ENCODE measurements at regions not wholly inside any gene's neighbourhood (a gene's known extent, or its start where the extent isn't known, plus 50 kb on each side); places are given as distances from the start of the nearest gene placed in this dataset.

DNA sequence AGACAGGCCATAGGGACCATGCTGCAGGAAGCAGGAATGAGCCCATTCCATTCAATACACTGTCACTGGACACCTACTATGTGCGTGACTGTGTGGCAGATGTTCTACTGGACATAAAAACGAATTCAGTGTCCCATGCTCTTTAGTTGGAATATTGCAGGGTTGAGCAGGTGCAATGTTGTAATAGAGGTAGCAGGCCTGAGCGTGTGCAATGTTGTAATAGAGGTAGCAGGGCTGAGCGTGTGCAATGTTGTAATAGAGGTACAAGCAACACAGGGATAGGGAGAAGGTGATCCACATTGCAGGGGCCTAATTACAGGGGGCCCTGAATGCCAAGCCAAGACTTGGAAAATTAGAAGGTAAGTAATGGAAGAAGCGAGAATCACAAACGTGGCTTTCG lies 261.4 kb upstream of the HES1 start:
- Mint-ChIP-seq H3K4me1 (peaks cover 54% of the 10 kb centered on the region), H3K4me3 (no peak overlapping the region), H3K27me3 (ENCODE audit: low read depth) (peaks cover 15% of the 10 kb centered on the region), H3K36me3 (ENCODE audit: low read depth) (no peaks in the 10 kb centered on the region), H3K9me3 (no peaks in the 10 kb centered on the region), H3K27ac (ENCODE audit: unreplicated experiment) (no peak overlapping the region)
- DNase-seq (ENCODE audit: low read depth, low spot score): no peak
- no peak for TF ChIP-seq CTCF (conservative IDR thresholded peaks at IDR 0.05)

DNA sequence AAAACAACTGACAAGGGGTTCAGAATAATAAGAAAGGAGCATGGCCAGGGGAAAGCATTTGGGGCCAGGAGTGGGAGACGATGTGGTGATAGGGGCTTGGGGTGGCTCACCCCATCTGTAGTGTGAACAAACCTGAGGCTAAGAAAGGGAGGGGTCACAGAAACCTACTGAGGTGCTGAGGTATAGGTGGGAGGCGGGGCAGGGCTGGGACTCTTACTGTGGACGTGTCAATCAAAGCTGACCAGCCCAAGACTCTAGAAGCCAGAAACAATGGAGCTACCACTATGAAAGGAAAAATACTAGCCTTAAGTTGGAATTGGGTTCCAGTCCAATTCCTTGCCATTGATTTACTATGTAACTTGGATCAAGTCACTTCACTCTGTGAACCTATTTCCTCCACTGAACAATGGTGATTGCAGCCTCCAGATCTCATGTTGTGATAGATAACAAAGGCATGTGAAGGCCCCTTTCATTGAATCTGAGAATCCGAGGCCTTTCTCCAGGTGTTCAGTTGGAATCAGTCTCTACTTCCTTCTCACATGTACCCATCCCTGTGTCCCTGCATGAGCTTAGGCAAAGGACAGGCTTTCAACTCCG lies 260.9 kb upstream of the HES1 start:
- DNase-seq (ENCODE audit: low read depth, low spot score): no peak
- Mint-ChIP-seq H3K4me3 (no peak overlapping the region), H3K27ac (ENCODE audit: unreplicated experiment) (no peak overlapping the region), H3K9me3 (no peaks in the 10 kb centered on the region), H3K27me3 (ENCODE audit: low read depth) (peaks cover 16% of the 10 kb centered on the region), H3K4me1 (peaks cover 56% of the 10 kb centered on the region), H3K36me3 (ENCODE audit: low read depth) (no peaks in the 10 kb centered on the region)
- TF ChIP-seq CTCF (conservative IDR thresholded peaks at IDR 0.05): no peak

DNA sequence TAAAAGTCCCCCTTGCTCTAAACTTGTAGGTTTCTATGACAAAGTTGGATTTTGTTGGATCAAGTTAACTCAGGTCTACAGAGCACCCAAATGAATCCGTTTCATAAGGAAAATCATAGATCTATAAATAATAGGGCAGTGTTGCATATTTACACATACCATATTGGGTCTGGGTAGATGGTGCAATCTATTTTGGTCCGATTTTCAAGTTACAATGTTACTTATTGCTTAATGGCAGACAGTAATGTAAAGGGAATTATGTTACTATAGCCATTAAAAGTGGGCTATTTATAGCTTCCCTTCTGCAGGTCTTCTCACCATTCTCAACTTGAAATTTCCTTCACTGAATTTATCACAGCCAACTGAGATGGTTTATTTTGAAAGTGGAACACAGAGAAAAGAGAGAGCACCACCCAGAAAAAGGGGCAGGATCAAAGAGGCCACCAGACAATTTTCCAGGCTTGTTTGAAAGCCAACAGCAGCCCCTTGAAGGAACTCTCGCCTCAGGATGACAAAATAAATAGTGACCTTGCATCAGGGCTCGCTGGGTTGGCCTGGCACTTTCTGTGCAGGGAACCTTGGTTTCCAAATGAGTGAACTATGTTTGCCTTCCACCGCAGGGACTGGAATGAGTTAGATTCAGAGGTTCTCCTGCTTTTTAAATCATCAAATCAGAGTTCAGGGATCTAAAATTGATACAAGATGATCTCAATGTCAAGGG lies 260.2 kb upstream of the HES1 start:
- no peak overlapping the region for H3K27ac Mint-ChIP-seq (ENCODE audit: unreplicated experiment)
- DNase-seq (ENCODE audit: low read depth, low spot score): no peak
- H3K9me3 Mint-ChIP-seq: no peaks in the 10 kb centered on the region
- H3K27me3 Mint-ChIP-seq (ENCODE audit: low read depth): peaks cover 12% of the 10 kb centered on the region
- H3K36me3 Mint-ChIP-seq (ENCODE audit: low read depth): no peaks in the 10 kb centered on the region
- H3K4me1 Mint-ChIP-seq: peaks cover 53% of the 10 kb centered on the region
- TF ChIP-seq CTCF (conservative IDR thresholded peaks at IDR 0.05): no peak
- H3K4me3 Mint-ChIP-seq: no peak overlapping the region

- DNase-seq (ENCODE audit: low read depth, low spot score): no peak
- H3K4me1 Mint-ChIP-seq: peaks cover 59% of the 10 kb centered on the region
- H3K27ac Mint-ChIP-seq (ENCODE audit: unreplicated experiment): no peak overlapping the region
- peaks cover 23% of the 10 kb centered on the region for H3K27me3 Mint-ChIP-seq (ENCODE audit: low read depth)
- no peaks in the 10 kb centered on the region for H3K36me3 Mint-ChIP-seq (ENCODE audit: low read depth)
- no peaks in the 10 kb centered on the region for H3K9me3 Mint-ChIP-seq
- TF ChIP-seq CTCF (conservative IDR thresholded peaks at IDR 0.05): no peak
- no peak overlapping the region for H3K4me3 Mint-ChIP-seq
These were observed 256.7 kb upstream of the HES1 start for GRCh38 chr3:193879099-193879863.

DNA sequence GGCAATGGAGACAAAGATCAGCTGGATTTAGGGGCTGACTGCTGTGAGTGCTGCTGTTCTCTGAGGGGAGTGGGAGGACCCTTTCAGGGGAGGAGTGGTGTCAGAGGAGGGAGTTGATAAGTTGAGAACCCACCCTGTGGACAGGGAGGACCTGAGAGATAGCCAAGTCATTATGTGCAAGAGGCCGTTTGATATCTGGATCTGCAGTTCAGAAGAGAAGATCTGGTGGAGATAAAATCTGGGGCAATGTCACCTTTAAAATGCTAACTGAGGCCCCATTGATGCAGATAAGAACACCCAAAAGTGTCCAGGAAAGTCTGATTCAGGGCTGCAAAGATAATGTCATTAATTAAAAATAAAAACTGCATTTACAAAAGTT lies 256.1 kb upstream of the HES1 start:
- Mint-ChIP-seq H3K9me3 (no peaks in the 10 kb centered on the region), H3K36me3 (ENCODE audit: low read depth) (no peaks in the 10 kb centered on the region), H3K4me1 (peaks cover 59% of the 10 kb centered on the region), H3K27ac (ENCODE audit: unreplicated experiment) (no peak overlapping the region), H3K27me3 (ENCODE audit: low read depth) (peaks cover 23% of the 10 kb centered on the region), H3K4me3 (no peak overlapping the region)
- no peak for TF ChIP-seq CTCF (conservative IDR thresholded peaks at IDR 0.05)
- DNase-seq (ENCODE audit: low read depth, low spot score): no peak

Measured in neural crest cell (in vitro differentiated cells).